HG02678 (cell line): ENCODE measurements at regions not wholly inside any gene's neighbourhood (a gene's known extent, or its start where the extent isn't known, plus 50 kb on each side); places are given as distances from the start of the nearest gene placed in this dataset.
"Not testable (repeated sequence)": the region's sequence is repeated elsewhere in the genome, so short reads cannot be mapped to it uniquely, and the experiment has no call there.

Source experiments
- ATAC-seq: cut with Tn5 transposase; IDR thresholded peaks from one replicate; pipeline ENCODE4 v1.9.1; 2021; ENCODE audit warnings: mild to moderate bottlenecking, moderate library complexity; ENCODE audit not compliant: unreplicated experiment

- ATAC-seq: not testable (repeated sequence)
These were observed 388.0 kb downstream of the TFAP2B start for GRCh38 chr6:51206686-51207085.

GRCh38 chr6:51209651-51210050 is 391.0 kb downstream of the TFAP2B start:
- no peak for ATAC-seq

GRCh38 chr6:51213811-51214210 is 395.1 kb downstream of the TFAP2B start:
- ATAC-seq: no peak

GRCh38 chr6:51214442-51214841 is 395.8 kb downstream of the TFAP2B start:
- ATAC-seq: no peak

GRCh38 chr6:51218181-51218580 is 399.5 kb downstream of the TFAP2B start:
- no peak for ATAC-seq

- not testable (repeated sequence) for ATAC-seq
These were observed 406.0 kb downstream of the TFAP2B start for GRCh38 chr6:51224580-51225240.

- ATAC-seq: no peak
These were observed 422.7 kb downstream of the TFAP2B start for GRCh38 chr6:51241376-51241775.

- no peak for ATAC-seq
These were observed 431.1 kb downstream of the TFAP2B start for GRCh38 chr6:51249798-51250197.

- ATAC-seq: no peak
These were observed 431.6 kb downstream of the TFAP2B start for GRCh38 chr6:51250317-51250716.

GRCh38 chr6:51257938-51258337 is 439.3 kb downstream of the TFAP2B start:
- no peak for ATAC-seq

GRCh38 chr6:51260003-51260402 is 441.3 kb downstream of the TFAP2B start:
- ATAC-seq: no peak

- no peak for ATAC-seq
These were observed 443.0 kb downstream of the TFAP2B start for GRCh38 chr6:51261691-51262090.

- no peak for ATAC-seq
These were observed 446.8 kb downstream of the TFAP2B start for GRCh38 chr6:51265426-51265825.

- no peak for ATAC-seq
These were observed 447.9 kb downstream of the TFAP2B start for GRCh38 chr6:51266604-51267003.

GRCh38 chr6:51268666-51269065 is 450.0 kb downstream of the TFAP2B start:
- no peak for ATAC-seq

- ATAC-seq: no peak
These were observed 451.2 kb downstream of the TFAP2B start for GRCh38 chr6:51269876-51270275.

GRCh38 chr6:51271615-51272014 is 452.9 kb downstream of the TFAP2B start:
- ATAC-seq: no peak

GRCh38 chr6:51273228-51273961 is 454.7 kb downstream of the TFAP2B start:
- ATAC-seq: no peak

- no peak for ATAC-seq
These were observed 458.8 kb downstream of the TFAP2B start for GRCh38 chr6:51277474-51277873.

GRCh38 chr6:51282026-51282425 is 463.4 kb downstream of the TFAP2B start:
- no peak for ATAC-seq

GRCh38 chr6:51283723-51284355 is 465.2 kb downstream of the TFAP2B start:
- ATAC-seq: no peak

- no peak for ATAC-seq
These were observed 467.2 kb downstream of the TFAP2B start for GRCh38 chr6:51285876-51286275.
